GM18873 (cell line): ENCODE measurements at regions not wholly inside any gene's neighbourhood (a gene's known extent, or its start where the extent isn't known, plus 50 kb on each side); places are given as distances from the start of the nearest gene placed in this dataset.

Experiments
- ATAC-seq: cut with Tn5 transposase; IDR thresholded peaks from one replicate; pipeline ENCODE4 v1.9.1; 2021; ENCODE audit warnings: mild to moderate bottlenecking, moderate library complexity, moderate number of reproducible peaks; ENCODE audit not compliant: unreplicated experiment, low FRiP score

DNA sequence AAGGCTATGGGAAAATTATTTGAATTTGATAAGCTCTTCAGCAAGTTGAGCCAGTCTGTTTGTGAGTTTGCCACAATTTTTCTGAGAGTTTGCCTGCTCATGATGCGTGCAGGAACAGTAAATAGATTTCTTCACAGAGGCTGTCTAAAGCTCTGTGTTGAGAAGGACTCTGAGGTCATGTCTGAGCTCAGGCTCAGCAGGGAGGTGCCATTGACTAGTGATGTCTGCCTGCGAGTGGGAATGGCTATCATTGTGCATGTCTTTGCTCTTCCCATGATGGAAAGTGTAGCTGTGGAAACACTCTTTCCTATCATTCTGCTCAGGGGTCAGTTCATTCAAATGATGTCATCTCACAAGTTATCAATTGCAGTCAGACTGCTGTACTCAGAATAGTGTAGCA is 142.8 kb downstream of the RASEF start:
- ATAC-seq, result no peak

DNA sequence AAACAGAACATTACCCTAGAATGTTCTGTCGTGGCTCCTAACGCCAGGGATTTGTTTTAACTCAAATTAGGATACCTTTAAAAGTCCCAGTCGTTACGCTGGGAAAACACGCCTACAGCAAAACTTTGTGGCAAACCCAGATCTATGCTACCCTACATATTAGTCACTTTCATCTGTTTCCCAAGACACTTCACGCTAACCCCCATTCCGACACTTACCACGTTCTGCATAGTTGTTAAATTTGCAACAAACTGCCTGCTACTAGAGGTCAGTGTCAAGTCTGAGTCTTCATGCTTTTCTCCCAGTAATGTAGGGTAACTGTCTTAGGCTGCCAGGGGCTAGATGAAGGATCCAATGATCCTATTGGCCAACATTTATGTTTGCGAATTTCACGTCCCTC is 140.3 kb downstream of the RASEF start:
- no peak for ATAC-seq

DNA sequence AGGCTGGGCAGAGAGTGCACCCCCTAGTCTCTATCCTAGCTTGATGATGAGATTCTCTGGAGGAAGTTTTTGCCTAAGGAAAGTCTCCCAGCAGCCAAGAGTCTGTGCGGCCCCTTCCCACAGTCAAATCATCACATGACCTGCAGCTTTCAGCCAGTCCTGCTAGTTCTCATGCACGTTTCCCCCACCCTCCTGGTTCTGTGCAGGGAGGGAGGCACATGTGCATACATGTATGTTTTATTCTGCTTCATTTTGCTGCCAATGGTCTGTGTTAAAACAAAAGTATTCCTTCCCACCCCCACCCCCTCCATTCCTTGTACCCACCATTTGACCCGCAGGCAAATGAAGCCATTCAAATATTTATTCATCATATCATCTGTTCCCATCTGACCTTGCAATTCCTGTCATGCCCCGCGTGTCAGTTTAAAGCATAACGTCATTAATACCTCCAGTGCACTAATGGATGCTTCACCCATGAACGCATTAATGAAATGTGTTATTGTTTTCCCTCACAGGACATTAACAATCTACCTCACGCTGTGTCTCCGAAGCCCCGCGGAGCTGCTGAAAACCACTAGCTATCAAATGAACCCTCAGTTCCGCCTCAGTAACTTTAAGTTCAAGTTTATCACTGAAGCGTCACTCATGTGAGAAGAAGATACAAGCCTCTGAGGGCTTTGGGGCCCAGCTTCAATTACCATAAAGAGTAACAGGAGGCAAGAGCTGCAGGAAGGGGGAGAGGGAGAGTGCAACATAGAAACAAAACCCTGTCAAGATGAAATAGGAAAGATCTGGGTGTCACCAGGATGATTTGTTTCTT is 139.6 kb downstream of the RASEF start:
- ATAC-seq, result no peak

DNA sequence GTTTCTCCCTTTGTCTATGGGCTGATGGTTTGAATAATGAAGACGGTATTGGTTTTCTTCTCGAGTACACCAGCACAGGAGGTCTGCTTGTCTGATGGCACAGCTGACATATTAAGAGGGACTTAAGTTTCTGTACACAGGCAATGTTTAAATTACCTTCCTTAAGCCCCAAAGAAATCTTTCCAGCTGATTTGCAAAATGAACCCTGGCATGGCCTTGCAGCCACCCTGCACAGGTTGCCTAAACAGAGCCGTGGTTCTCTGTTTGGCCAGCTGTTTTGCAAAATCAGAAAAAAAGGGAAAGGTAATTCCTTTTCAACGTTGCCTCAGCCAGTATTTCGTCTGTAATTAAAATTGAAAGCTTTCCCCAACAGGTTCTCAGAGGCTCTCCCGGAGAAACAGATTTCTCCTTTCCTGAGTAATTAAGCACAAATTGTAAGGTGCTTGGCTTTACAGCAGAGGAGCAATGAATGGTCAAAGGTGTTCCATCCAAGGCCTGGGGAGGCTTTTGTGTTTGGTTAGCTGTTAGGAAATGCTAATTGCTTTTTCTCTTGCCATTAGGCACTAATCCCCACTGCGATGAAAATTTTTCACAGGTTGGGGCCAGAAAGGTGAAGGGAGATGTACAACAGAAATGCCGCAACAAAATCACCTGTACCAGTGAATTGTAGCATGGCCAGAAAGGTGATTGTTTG is 138.9 kb downstream of the RASEF start:
- no peak for ATAC-seq
